Bronchial epithelial cell (primary cell): ENCODE measurements at regions not wholly inside any gene's neighbourhood (a gene's known extent, or its start where the extent isn't known, plus 50 kb on each side); places are given as distances from the start of the nearest gene placed in this dataset.
A peak's percentile ranks its signal among the peaks of the same experiment; 100 is the strongest.
"Not testable (repeated sequence)": the region's sequence is repeated elsewhere in the genome, so short reads cannot be mapped to it uniquely, and the experiment has no call there.

Experiments used
- DNase-seq: peaks from one replicate; pipeline ENCODE4 v3.0.0-alpha.2; 2010; ENCODE audit warnings: low read depth
- FAIRE-seq: peaks from 2 replicates; lab custom pipeline; 2011; peaks lifted over from hg19 to GRCh38; lab: Jason Lieb, UNC
- H3K27me3 ChIP-seq: 2 replicates; pipeline ENCODE4 v1.5.1; 2011; ENCODE audit warnings: low read length; ENCODE audit not compliant: control insufficient read depth, insufficient read depth
- H3K36me3 ChIP-seq: 2 replicates; pipeline ENCODE4 v1.5.1; 2011; ENCODE audit warnings: low read length; ENCODE audit not compliant: control insufficient read depth, insufficient read depth
- H3K4me3 ChIP-seq: 2 replicates; pipeline ENCODE4 v1.5.1; 2011; ENCODE audit warnings: mild to moderate bottlenecking, low read depth, low read length, control low read depth
- CTCF ChIP-seq: IDR thresholded peaks from 2 replicates; pipeline ENCODE4 v1.5.1; 2011; ENCODE audit warnings: mild to moderate bottlenecking, moderate library complexity, low read length, control low read depth, inconsistent platforms; ENCODE audit not compliant: insufficient read depth, severe bottlenecking

GRCh38 chr11:23313001-23313400, 452.7 kb upstream of the CCDC179 start:
- FAIRE-seq: no peak
- H3K36me3 ChIP-seq: no peaks in the 10 kb centered on the region
- TF ChIP-seq CTCF: no peak
- no peaks in the 10 kb centered on the region for H3K27me3 ChIP-seq
- no peak for DNase-seq
- no peak overlapping the region for H3K4me3 ChIP-seq

GRCh38 chr11:23314162-23314561, 453.9 kb upstream of the CCDC179 start:
- H3K27me3 ChIP-seq: no peaks in the 10 kb centered on the region
- H3K4me3 ChIP-seq: no peak overlapping the region
- no peak for TF ChIP-seq CTCF
- no peak for DNase-seq
- H3K36me3 ChIP-seq: no peaks in the 10 kb centered on the region
- no peak for FAIRE-seq

GRCh38 chr11:23315286-23315685, 455.0 kb upstream of the CCDC179 start:
- no peak for DNase-seq
- no peak for FAIRE-seq
- Histone ChIP-seq H3K4me3 (no peak overlapping the region), H3K36me3 (no peaks in the 10 kb centered on the region), H3K27me3 (no peaks in the 10 kb centered on the region)
- TF ChIP-seq CTCF: no peak

GRCh38 chr11:23317816-23318215, 457.5 kb upstream of the CCDC179 start:
- no peak for DNase-seq
- H3K4me3 ChIP-seq: no peak overlapping the region
- FAIRE-seq: no peak
- no peaks in the 10 kb centered on the region for H3K36me3 ChIP-seq
- TF ChIP-seq CTCF: no peak
- no peaks in the 10 kb centered on the region for H3K27me3 ChIP-seq

- DNase-seq (peak; percentile 96), FAIRE-seq (no peak)
- Histone ChIP-seq H3K36me3 (no peaks in the 10 kb centered on the region), H3K4me3 (no peak overlapping the region), H3K27me3 (no peaks in the 10 kb centered on the region)
- TF ChIP-seq CTCF: no peak
Observed at GRCh38 chr11:23318670-23319069, 458.4 kb upstream of the CCDC179 start.

GRCh38 chr11:23320131-23320530, 459.9 kb upstream of the CCDC179 start:
- TF ChIP-seq CTCF: no peak
- Histone ChIP-seq H3K27me3 (no peaks in the 10 kb centered on the region), H3K36me3 (no peaks in the 10 kb centered on the region), H3K4me3 (no peak overlapping the region)
- FAIRE-seq (no peak), DNase-seq (no peak)

- H3K27me3 ChIP-seq, H3K4me3 ChIP-seq, H3K36me3 ChIP-seq, DNase-seq, FAIRE-seq: not testable (repeated sequence)
Observed at GRCh38 chr11:23335586-23335985, 475.3 kb upstream of the CCDC179 start.
